ENCODE measurements at regions not wholly inside any gene's neighbourhood (a gene's known extent, or its start where the extent isn't known, plus 50 kb on each side); places are given as distances from the start of the nearest gene placed in this dataset.

DNA sequence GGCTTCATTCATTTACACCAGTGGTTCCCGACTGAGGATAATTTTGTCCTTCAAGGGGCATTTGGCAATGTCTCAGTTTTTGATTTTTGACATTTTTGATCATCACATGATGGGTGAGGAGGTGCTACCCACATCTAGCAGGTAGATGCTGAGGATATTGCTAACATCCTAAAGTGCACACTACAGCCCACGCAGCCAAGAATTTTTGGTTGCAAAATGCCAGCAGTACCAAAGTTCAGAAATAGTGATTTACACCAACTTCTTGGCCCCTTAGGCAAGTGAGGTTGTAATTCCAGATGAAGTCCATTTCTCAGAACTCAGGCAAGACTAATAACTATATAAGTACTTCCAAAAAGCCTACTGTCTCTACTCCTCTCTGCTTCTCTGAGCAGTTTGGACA is 80.1 kb upstream of the TSHZ2 start:
- TF ChIP-seq, protein P1, sequence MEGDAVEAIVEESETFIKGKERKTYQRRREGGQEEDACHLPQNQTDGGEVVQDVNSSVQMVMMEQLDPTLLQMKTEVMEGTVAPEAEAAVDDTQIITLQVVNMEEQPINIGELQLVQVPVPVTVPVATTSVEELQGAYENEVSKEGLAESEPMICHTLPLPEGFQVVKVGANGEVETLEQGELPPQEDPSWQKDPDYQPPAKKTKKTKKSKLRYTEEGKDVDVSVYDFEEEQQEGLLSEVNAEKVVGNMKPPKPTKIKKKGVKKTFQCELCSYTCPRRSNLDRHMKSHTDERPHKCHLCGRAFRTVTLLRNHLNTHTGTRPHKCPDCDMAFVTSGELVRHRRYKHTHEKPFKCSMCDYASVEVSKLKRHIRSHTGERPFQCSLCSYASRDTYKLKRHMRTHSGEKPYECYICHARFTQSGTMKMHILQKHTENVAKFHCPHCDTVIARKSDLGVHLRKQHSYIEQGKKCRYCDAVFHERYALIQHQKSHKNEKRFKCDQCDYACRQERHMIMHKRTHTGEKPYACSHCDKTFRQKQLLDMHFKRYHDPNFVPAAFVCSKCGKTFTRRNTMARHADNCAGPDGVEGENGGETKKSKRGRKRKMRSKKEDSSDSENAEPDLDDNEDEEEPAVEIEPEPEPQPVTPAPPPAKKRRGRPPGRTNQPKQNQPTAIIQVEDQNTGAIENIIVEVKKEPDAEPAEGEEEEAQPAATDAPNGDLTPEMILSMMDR (IDR thresholded peaks at IDR 0.05; ENCODE audit: low read depth, low read length, missing input control) = no peak
- TF ChIP-seq EGR1 (IDR thresholded peaks at IDR 0.05; ENCODE audit: low read depth in 2 of 2) = no peak
